HepG2 (cell line): ENCODE measurements at regions not wholly inside any gene's neighbourhood (a gene's known extent, or its start where the extent isn't known, plus 50 kb on each side); places are given as distances from the start of the nearest gene placed in this dataset.
A peak's percentile ranks its signal among the peaks of the same experiment; 100 is the strongest.

Experiments
- ATF7-NPFF ChIP-seq: sonication (generic); formaldehyde crosslinking; IDR thresholded peaks from 2 replicates; pipeline ENCODE4 v1.8.1; 2023; ENCODE audit warnings: mild to moderate bottlenecking, low read depth, missing genetic modification reagents, moderate library complexity
- CENPT ChIP-seq: sonication (generic); formaldehyde crosslinking; IDR thresholded peaks from 2 replicates; pipeline ENCODE4 v1.8.0; 2022; ENCODE audit warnings: low read depth, mild to moderate bottlenecking, moderate library complexity, missing genetic modification reagents
- ELF3 ChIP-seq: IDR thresholded peaks from 2 replicates; pipeline ENCODE4 v1.6.1; 2016; ENCODE audit warnings: missing genetic modification reagents, missing compliant biosample characterization
- HMG20A ChIP-seq: IDR thresholded peaks from 2 replicates; pipeline ENCODE4 v1.6.1; 2016; ENCODE audit warnings: borderline replicate concordance
- KLF15 ChIP-seq: sonication (generic); formaldehyde crosslinking; IDR thresholded peaks from 2 replicates; pipeline ENCODE4 v1.8.1; 2023; ENCODE audit warnings: borderline replicate concordance, mild to moderate bottlenecking, inconsistent platforms, missing genetic modification reagents, mixed read lengths
- MEIS1 ChIP-seq: sonication (generic); formaldehyde crosslinking; IDR thresholded peaks from 2 replicates; pipeline ENCODE4 v1.9.0; 2021; ENCODE audit warnings: mild to moderate bottlenecking, missing genetic modification reagents, moderate library complexity, borderline replicate concordance
- NCOA2 ChIP-seq: sonication (generic); formaldehyde crosslinking; IDR thresholded peaks from 2 replicates; pipeline ENCODE4 v1.8.0; 2022; ENCODE audit warnings: inconsistent platforms
- SOX13 ChIP-seq, 3 experiments: fragments of 450-650 bp in 1 of 3; sonication (generic) in 1 of 3; formaldehyde crosslinking in 1 of 3; IDR thresholded peaks in 2 of 3; conservative IDR thresholded peaks in 1 of 3; 2 replicates each; pipeline versions ENCODE4 v1.5.0 to v1.6.1; 2016 to 2020; ENCODE audit warnings: antibody characterized with exemption in 1 of 3, mild to moderate bottlenecking in 1 of 3, missing compliant biosample characterization in 1 of 3, missing genetic modification reagents in 1 of 3, moderate library complexity in 1 of 3
- SPEN ChIP-seq: sonication (generic); formaldehyde crosslinking; IDR thresholded peaks from 2 replicates; pipeline ENCODE4 v1.5.1; 2020; ENCODE audit warnings: low read depth, mild to moderate bottlenecking, missing genetic modification reagents
- TBP ChIP-seq: sonication (generic); formaldehyde crosslinking; IDR thresholded peaks from 2 replicates; pipeline ENCODE4 v1.5.0; 2020; ENCODE audit warnings: missing genetic modification reagents
- TGIF2 ChIP-seq: IDR thresholded peaks from 2 replicates; pipeline ENCODE4 v1.6.1; 2016; ENCODE audit warnings: control low read depth, missing compliant biosample characterization
- ZBTB7A ChIP-seq: sonication (generic); formaldehyde crosslinking; IDR thresholded peaks from 2 replicates; pipeline ENCODE4 v1.8.0; 2022; ENCODE audit warnings: mild to moderate bottlenecking, missing genetic modification reagents
- ZFP90 ChIP-seq: sonication (generic); formaldehyde crosslinking; IDR thresholded peaks from 2 replicates; pipeline ENCODE4 v1.8.0; 2022; ENCODE audit warnings: missing genetic modification reagents, mild to moderate bottlenecking, inconsistent platforms, borderline replicate concordance
- ZNF235 ChIP-seq: sonication (generic); formaldehyde crosslinking; IDR thresholded peaks from 2 replicates; pipeline ENCODE4 v1.8.1; 2023; ENCODE audit warnings: mild to moderate bottlenecking, missing genetic modification reagents, borderline replicate concordance
- ZNF430 ChIP-seq: sonication (generic); formaldehyde crosslinking; IDR thresholded peaks from 2 replicates; pipeline ENCODE4 v1.9.0; 2021; ENCODE audit warnings: mild to moderate bottlenecking, missing genetic modification reagents
- ZNF564 ChIP-seq: sonication (generic); formaldehyde crosslinking; IDR thresholded peaks from 2 replicates; pipeline ENCODE4 v1.8.1; 2023; ENCODE audit warnings: mild to moderate bottlenecking, missing genetic modification reagents
- ZSCAN21 ChIP-seq: sonication (generic); formaldehyde crosslinking; IDR thresholded peaks from 2 replicates; pipeline ENCODE4 v1.8.0; 2022; ENCODE audit warnings: mild to moderate bottlenecking, missing genetic modification reagents, moderate library complexity, borderline replicate concordance
- TF ChIP-seq, protein P1 (sequence below): sonication (generic); formaldehyde crosslinking; IDR thresholded peaks from 2 replicates; pipeline ENCODE4 v1.4.0; 2020; ENCODE audit warnings: mild to moderate bottlenecking, missing genetic modification reagents
- TF ChIP-seq, protein P2 (sequence below): sonication (generic); formaldehyde crosslinking; IDR thresholded peaks from 2 replicates; pipeline ENCODE4 v1.5.0; 2020; ENCODE audit warnings: mild to moderate bottlenecking, missing genetic modification reagents, borderline replicate concordance
- TF ChIP-seq, protein P3 (sequence below): sonication (generic); IDR thresholded peaks from 2 replicates; pipeline ENCODE4 v1.6.1; 2016; ENCODE audit warnings: low read depth, borderline replicate concordance

DNA sequence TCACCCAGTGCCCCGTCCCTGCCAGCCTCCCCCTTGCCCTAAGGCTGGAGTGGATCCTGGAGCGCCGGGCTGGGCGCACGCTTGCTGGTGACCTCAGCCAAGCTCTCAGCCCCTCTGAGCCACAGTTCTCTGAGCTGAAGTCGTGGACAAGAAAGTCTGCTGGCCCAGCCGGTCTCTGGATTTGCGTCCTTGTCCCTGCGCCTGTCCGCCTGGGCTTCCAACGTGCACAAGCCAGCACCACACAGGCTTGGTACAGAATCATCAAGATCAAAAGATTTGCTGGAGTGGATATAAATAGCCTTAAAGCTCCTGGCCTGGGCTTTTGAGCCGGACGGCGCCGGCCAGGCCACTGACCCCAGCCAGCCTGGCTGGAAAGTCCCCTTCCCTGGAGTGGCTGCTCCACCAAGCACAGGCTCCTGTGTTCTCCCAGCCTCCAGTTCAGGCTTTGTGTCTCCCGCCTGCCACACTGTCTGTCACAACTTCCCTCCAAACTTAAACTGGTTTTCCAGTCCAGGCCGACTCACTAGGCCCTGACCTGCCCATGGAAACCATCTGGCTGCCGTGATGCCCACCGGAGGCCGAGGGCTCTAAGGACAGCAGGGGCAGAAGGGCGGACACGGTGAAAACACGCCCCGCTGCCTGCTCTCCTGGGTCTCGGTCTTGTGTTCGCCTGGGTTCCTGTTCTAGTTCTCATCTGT lies 156.2 kb downstream of the NUP210 start (continued):
- TF ChIP-seq ZBTB7A (CRISPR knock-in tag) (peak; percentile 56; the same call in 1 of the 2 replicates), SOX13 (IDR thresholded peaks at IDR 0.05) (no peak), SOX13 (CRISPR knock-in tag; conservative IDR thresholded peaks at IDR 0.05 in 1 of 2, IDR thresholded peaks at IDR 0.05 in 1 of 2) (peak in 1 of 2 experiments; percentile 68; a peak in 2 of 4 replicates), ZNF430 (no peak; the same call in 1 of the 2 replicates), HMG20A (CRISPR knock-in tag) (peak; percentile 50; the same call in 1 of the 2 replicates), ZNF564 (CRISPR knock-in tag) (peak; percentile 49; the same call in 1 of the 2 replicates), ZSCAN21 (CRISPR knock-in tag) (peak; percentile 78; the same call in 1 of the 2 replicates), ZFP90 (0 out of 2 replicates have a peak, but pooled peaks have one; percentile 74), TBP (CRISPR knock-in tag) (no peak), MEIS1 (CRISPR knock-in tag) (peak; percentile 33; the same call in 1 of the 2 replicates), ZNF235 (no peak), ELF3 (peak; percentile 77; the same call in 1 of the 2 replicates), TGIF2 (CRISPR knock-in tag) (peak; percentile 60), KLF15 (CRISPR knock-in tag) (no peak), ATF7-NPFF (CRISPR knock-in tag) (no peak), SPEN (CRISPR knock-in tag) (peak; percentile 68), CENPT (CRISPR knock-in tag) (no peak), NCOA2 (CRISPR knock-in tag) (peak; percentile 58; the same call in 1 of the 2 replicates)
- TF ChIP-seq, protein P1, sequence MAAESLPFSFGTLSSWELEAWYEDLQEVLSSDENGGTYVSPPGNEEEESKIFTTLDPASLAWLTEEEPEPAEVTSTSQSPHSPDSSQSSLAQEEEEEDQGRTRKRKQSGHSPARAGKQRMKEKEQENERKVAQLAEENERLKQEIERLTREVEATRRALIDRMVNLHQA (CRISPR knock-in tag): no peak
- TF ChIP-seq, protein P2, sequence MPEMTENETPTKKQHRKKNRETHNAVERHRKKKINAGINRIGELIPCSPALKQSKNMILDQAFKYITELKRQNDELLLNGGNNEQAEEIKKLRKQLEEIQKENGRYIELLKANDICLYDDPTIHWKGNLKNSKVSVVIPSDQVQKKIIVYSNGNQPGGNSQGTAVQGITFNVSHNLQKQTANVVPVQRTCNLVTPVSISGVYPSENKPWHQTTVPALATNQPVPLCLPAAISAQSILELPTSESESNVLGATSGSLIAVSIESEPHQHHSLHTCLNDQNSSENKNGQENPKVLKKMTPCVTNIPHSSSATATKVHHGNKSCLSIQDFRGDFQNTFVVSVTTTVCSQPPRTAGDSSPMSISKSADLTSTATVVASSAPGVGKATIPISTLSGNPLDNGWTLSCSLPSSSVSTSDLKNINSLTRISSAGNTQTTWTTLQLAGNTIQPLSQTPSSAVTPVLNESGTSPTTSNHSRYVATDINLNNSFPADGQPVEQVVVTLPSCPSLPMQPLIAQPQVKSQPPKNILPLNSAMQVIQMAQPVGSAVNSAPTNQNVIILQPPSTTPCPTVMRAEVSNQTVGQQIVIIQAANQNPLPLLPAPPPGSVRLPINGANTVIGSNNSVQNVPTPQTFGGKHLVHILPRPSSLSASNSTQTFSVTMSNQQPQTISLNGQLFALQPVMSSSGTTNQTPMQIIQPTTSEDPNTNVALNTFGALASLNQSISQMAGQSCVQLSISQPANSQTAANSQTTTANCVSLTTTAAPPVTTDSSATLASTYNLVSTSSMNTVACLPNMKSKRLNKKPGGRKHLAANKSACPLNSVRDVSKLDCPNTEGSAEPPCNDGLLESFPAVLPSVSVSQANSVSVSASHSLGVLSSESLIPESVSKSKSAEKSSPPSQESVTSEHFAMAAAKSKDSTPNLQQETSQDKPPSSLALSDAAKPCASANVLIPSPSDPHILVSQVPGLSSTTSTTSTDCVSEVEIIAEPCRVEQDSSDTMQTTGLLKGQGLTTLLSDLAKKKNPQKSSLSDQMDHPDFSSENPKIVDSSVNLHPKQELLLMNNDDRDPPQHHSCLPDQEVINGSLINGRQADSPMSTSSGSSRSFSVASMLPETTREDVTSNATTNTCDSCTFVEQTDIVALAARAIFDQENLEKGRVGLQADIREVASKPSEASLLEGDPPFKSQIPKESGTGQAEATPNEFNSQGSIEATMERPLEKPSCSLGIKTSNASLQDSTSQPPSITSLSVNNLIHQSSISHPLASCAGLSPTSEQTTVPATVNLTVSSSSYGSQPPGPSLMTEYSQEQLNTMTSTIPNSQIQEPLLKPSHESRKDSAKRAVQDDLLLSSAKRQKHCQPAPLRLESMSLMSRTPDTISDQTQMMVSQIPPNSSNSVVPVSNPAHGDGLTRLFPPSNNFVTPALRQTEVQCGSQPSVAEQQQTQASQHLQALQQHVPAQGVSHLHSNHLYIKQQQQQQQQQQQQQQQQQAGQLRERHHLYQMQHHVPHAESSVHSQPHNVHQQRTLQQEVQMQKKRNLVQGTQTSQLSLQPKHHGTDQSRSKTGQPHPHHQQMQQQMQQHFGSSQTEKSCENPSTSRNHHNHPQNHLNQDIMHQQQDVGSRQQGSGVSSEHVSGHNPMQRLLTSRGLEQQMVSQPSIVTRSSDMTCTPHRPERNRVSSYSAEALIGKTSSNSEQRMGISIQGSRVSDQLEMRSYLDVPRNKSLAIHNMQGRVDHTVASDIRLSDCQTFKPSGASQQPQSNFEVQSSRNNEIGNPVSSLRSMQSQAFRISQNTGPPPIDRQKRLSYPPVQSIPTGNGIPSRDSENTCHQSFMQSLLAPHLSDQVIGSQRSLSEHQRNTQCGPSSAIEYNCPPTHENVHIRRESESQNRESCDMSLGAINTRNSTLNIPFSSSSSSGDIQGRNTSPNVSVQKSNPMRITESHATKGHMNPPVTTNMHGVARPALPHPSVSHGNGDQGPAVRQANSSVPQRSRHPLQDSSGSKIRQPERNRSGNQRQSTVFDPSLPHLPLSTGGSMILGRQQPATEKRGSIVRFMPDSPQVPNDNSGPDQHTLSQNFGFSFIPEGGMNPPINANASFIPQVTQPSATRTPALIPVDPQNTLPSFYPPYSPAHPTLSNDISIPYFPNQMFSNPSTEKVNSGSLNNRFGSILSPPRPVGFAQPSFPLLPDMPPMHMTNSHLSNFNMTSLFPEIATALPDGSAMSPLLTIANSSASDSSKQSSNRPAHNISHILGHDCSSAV (CRISPR knock-in tag): no peak
- TF ChIP-seq, protein P3, sequence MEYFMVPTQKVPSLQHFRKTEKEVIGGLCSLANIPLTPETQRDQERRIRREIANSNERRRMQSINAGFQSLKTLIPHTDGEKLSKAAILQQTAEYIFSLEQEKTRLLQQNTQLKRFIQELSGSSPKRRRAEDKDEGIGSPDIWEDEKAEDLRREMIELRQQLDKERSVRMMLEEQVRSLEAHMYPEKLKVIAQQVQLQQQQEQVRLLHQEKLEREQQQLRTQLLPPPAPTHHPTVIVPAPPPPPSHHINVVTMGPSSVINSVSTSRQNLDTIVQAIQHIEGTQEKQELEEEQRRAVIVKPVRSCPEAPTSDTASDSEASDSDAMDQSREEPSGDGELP: peak; percentile 50; the same call in 1 of the 2 replicates
